ENCODE measurements at regions not wholly inside any gene's neighbourhood (a gene's known extent, or its start where the extent isn't known, plus 50 kb on each side); places are given as distances from the start of the nearest gene placed in this dataset.

DNA sequence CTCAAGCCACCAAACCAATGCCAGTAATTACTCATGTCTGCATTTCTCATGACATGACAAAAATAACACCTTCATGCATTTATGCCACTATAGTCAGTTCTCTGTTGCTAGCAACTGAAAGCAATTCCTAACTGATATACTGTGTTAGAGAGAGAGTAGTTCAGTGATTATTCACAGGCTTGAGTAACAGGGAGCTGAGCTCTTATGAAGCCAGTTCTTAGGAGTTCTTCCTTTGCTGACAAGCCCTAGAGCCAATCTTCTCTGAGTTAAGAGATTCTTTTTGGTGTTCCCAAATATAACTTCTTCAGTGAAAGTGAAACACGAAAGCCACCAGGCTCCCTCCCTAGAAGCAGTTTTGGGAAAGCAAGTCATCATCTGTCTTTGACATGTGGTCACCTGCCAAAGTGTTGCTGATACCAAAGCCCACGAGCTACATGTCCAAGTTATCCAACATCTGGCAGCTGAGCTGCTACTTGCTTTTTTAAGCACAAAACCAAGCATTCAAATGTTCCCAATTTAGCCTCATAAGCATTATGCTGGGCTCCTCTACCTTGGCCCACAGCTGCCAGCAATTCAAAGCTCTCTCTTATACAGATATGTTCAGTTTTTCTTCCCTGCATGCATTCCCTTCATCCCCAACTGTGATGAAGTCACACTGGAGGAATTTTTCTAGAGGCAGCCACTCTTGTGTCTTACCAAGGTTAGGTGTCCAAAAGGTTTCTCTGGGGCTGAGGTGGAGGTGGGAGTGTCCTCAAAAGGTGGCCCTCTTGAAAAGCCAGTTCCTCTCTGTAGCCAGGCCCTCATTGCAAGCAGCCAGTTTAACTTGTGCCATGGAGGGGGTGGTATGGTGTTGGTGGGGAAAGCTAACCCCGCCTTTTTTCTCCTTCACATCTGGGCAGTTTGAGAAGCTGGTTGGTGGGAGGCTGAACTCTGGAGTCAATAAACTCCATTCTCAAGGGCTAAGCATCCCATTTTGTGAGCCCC lies 92.7 kb upstream of the ARMC2 start:
- TF ChIP-seq POLR2A (IDR thresholded peaks at IDR 0.05) = no peak
- TF ChIP-seq, protein P1, sequence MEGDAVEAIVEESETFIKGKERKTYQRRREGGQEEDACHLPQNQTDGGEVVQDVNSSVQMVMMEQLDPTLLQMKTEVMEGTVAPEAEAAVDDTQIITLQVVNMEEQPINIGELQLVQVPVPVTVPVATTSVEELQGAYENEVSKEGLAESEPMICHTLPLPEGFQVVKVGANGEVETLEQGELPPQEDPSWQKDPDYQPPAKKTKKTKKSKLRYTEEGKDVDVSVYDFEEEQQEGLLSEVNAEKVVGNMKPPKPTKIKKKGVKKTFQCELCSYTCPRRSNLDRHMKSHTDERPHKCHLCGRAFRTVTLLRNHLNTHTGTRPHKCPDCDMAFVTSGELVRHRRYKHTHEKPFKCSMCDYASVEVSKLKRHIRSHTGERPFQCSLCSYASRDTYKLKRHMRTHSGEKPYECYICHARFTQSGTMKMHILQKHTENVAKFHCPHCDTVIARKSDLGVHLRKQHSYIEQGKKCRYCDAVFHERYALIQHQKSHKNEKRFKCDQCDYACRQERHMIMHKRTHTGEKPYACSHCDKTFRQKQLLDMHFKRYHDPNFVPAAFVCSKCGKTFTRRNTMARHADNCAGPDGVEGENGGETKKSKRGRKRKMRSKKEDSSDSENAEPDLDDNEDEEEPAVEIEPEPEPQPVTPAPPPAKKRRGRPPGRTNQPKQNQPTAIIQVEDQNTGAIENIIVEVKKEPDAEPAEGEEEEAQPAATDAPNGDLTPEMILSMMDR (IDR thresholded peaks at IDR 0.05) = no peak
- no peak overlapping the region for H3K27ac ChIP-seq
- intact Hi-C loops (cut with DNase I) = no loop called here
- no peaks in the 10 kb centered on the region for H3K9me3 ChIP-seq (replicated peaks in 1 of 3)
- H3K36me3 ChIP-seq (replicated peaks in 1 of 2) = no peaks in the 10 kb centered on the region
- 56 to 73% (median 61%) methylated on average over 2 to 3 of the region's 3 CpGs for WGBS, 4 donors
- no peak overlapping the region for H3K4me3 ChIP-seq
- H3K4me1 ChIP-seq (replicated peaks in 1 of 2) = peaks cover 0 to 12% of the 10 kb centered on the region in 2 donors
- peak in 1 of 7 donors; percentile 47 for DNase-seq
- peaks cover 12% of the 10 kb centered on the region for H3K27me3 ChIP-seq

DNA sequence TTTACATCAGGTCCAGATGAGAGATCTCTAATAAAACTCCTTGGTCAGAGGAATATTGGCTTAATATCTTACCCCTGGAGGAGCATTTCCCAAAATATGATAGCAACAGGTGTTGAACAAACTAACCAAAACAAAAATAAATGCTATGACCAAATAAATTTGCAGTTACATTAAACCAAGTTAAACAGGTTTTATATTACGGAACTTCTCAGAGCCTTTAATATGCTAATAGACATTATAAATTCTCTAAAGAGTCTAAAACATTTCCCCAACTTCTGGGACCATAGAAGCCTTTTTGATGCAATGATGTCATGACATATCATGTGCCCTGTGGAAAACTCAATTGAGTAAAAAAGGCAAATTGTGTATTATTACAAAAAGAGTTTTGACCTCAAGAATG lies 90.9 kb upstream of the ARMC2 start:
- no peak overlapping the region for H3K4me3 ChIP-seq
- peaks cover 17% of the 10 kb centered on the region for H3K27me3 ChIP-seq
- H3K9me3 ChIP-seq (replicated peaks in 1 of 3) = no peaks in the 10 kb centered on the region
- intact Hi-C loops (cut with DNase I) = no loop called here
- H3K4me1 ChIP-seq (replicated peaks in 1 of 2) = peaks cover 0 to 4% of the 10 kb centered on the region in 2 donors
- no peak overlapping the region for H3K27ac ChIP-seq
- 84 to 91% (median 90%) methylated on average over 1 of the region's 1 CpG for WGBS, 4 donors
- H3K36me3 ChIP-seq (replicated peaks in 1 of 2) = no peaks in the 10 kb centered on the region
- TF ChIP-seq POLR2A (IDR thresholded peaks at IDR 0.05) = no peak
- TF ChIP-seq, protein P1 (IDR thresholded peaks at IDR 0.05) = no peak
- no peak for DNase-seq

DNA sequence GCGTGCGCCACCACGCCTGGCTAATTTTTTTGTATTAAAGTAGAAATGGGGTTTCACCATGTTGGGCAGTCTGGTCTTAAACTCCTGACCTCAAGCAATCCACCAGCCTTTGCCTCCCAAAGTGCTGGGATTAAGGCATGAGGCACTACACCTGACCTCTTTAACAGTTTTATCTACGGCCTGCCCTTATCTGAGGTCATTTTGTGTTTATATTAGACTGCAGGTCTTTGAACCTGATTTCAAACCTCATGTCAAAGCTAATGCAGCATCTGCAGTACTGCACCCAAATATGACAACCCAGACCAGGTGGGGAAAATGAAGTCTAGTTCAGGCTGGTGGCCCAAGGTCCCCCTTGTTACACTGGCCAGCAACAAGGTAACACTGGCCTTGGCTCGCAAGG lies 89.3 kb upstream of the ARMC2 start:
- intact Hi-C loops (cut with DNase I) = no loop called here
- no peaks in the 10 kb centered on the region for H3K36me3 ChIP-seq (replicated peaks in 1 of 2)
- TF ChIP-seq POLR2A (IDR thresholded peaks at IDR 0.05) = no peak
- TF ChIP-seq, protein P1 (IDR thresholded peaks at IDR 0.05) = no peak
- H3K4me1 ChIP-seq (replicated peaks in 1 of 2) = no peaks in the 10 kb centered on the region
- 76 to 90% (median 85%) methylated on average over 4 to 5 of the region's 5 CpGs for WGBS, 4 donors
- H3K27ac ChIP-seq = no peak overlapping the region
- H3K9me3 ChIP-seq (replicated peaks in 1 of 3) = no peaks in the 10 kb centered on the region
- peaks cover 22% of the 10 kb centered on the region for H3K27me3 ChIP-seq
- H3K4me3 ChIP-seq = no peak overlapping the region
- no peak for DNase-seq

DNA sequence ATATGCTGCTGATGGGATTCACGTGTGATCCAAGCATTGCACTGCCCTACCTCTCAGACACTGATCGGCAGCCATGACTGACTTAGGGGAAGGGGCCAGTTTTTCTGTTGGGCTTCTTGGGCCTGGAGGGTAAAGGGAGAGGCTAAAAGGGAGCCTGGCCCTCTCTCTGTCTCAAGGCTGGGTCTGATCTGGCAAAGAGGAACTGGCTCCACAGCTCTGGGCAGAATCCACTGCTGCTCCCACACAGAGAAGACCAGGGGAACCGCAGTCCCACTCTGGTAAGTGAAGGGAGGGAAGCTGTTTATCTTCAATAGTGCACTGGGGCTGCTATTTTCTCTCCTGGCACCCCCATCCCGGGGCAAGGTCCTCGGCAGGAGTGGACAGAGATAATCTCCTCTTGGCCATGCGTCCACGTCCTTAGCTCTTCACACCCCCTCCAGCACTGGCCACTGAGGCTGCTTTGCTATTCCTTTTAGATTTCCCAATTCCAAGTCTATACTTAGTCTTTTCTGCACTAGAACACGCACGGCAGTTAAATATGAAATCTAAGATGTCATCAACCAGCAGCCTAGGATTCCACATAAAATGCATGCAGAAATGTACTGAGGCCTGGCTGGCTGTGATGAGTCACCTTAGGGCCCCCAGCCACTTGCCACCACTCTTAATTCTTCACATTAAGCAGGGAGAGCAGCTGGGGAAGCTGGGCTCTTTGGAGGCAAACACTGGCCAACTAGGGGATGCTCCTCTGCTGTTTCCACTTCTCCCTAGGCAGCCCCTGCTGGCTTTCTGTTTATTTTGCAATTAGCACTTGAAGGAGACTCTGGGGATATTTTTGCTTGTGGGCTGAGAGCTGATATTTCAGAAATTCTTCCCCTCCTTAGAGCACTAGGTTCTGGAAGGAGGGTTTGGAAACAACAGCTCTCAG lies 87.8 kb upstream of the ARMC2 start:
- no peaks in the 10 kb centered on the region for H3K36me3 ChIP-seq (replicated peaks in 1 of 2)
- TF ChIP-seq POLR2A (IDR thresholded peaks at IDR 0.05) = no peak
- TF ChIP-seq, protein P1 (IDR thresholded peaks at IDR 0.05) = no peak
- H3K27ac ChIP-seq = no peak overlapping the region
- peaks cover 4 to 8% of the 10 kb centered on the region in 2 donors for H3K4me1 ChIP-seq (replicated peaks in 1 of 2)
- intact Hi-C loops (cut with DNase I) = no loop called here
- H3K27me3 ChIP-seq = peaks cover 22% of the 10 kb centered on the region
- no peak overlapping the region for H3K4me3 ChIP-seq
- 83 to 93% (median 86%) methylated on average over 9 of the region's 9 CpGs for WGBS, 4 donors
- H3K9me3 ChIP-seq (replicated peaks in 1 of 3) = no peaks in the 10 kb centered on the region
- peak in 1 of 7 donors; percentile 24 for DNase-seq
